ENCODE measurements at regions not wholly inside any gene's neighbourhood (a gene's known extent, or its start where the extent isn't known, plus 50 kb on each side); places are given as distances from the start of the nearest gene placed in this dataset.

DNA sequence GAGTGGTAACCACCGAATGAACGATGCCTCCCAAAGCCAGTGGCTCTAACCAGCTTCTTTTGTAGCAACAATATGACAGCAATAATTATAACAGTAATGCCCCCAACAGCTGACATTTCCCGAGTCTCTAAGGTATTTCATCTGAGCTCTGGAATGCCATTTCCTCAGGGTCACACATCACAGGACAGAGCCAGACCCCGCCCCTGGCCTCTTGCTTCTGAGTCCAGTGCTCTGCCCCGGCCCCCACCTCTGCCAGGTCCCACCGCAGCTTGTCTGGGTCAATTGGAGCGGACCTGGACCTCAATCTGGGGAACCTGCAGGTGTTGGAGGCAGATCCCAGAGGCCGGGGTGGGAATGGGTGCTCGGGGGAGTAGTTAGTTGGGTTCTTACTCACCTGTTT is 63.8 kb downstream of the IGLL1 start:
- TF ChIP-seq, protein P1, sequence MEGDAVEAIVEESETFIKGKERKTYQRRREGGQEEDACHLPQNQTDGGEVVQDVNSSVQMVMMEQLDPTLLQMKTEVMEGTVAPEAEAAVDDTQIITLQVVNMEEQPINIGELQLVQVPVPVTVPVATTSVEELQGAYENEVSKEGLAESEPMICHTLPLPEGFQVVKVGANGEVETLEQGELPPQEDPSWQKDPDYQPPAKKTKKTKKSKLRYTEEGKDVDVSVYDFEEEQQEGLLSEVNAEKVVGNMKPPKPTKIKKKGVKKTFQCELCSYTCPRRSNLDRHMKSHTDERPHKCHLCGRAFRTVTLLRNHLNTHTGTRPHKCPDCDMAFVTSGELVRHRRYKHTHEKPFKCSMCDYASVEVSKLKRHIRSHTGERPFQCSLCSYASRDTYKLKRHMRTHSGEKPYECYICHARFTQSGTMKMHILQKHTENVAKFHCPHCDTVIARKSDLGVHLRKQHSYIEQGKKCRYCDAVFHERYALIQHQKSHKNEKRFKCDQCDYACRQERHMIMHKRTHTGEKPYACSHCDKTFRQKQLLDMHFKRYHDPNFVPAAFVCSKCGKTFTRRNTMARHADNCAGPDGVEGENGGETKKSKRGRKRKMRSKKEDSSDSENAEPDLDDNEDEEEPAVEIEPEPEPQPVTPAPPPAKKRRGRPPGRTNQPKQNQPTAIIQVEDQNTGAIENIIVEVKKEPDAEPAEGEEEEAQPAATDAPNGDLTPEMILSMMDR (IDR thresholded peaks at IDR 0.05) = no peak
- no peak for TF ChIP-seq POLR2A (IDR thresholded peaks at IDR 0.05)

Measured in lower leg skin (tissue), 3 donors.